ENCODE measurements at regions not wholly inside any gene's neighbourhood (a gene's known extent, or its start where the extent isn't known, plus 50 kb on each side); places are given as distances from the start of the nearest gene placed in this dataset.

GRCh38 chrX:7412840-7413239, 264.9 kb upstream of the PUDP start:
- Histone ChIP-seq H3K4me3 (ENCODE audit: control insufficient read depth in 2 of 3, extremely low read depth in 1 of 3, insufficient read depth in 2 of 3, low read depth in 1 of 3, low read length in 3 of 3) (no peak overlapping the region), H3K4me2 (ENCODE audit: control insufficient read depth, extremely low read depth, insufficient read depth, low read depth, low read length) (no peak overlapping the region), H3K9me1 (ENCODE audit: control insufficient read depth, extremely low read depth, insufficient read depth, low read length) (no peaks in the 10 kb centered on the region), H3K27ac (ENCODE audit: control insufficient read depth, insufficient read depth, low read length) (no peak overlapping the region), H3K27me3 (ENCODE audit: control insufficient read depth, extremely low read depth, insufficient read depth, low read length) (no peaks in the 10 kb centered on the region), H2AFZ (ENCODE audit: control insufficient read depth, low read length) (no peak overlapping the region), H3K9ac (ENCODE audit: control insufficient read depth, extremely low read depth, insufficient read depth, low read length) (no peak overlapping the region), H3K4me1 (ENCODE audit: control insufficient read depth, extremely low read depth, insufficient read depth, low read length) (no peaks in the 10 kb centered on the region), H3K79me2 (ENCODE audit: control insufficient read depth, insufficient read depth, low read length) (no peaks in the 10 kb centered on the region), H4K20me1 (ENCODE audit: control insufficient read depth, extremely low read depth, insufficient read depth, low read length) (no peaks in the 10 kb centered on the region), H3K36me3 (ENCODE audit: control insufficient read depth in 2 of 2, extremely low read depth in 1 of 2, insufficient read depth in 2 of 2, low read length in 2 of 2) (no peaks in the 10 kb centered on the region), H3K9me3 (ENCODE audit: control insufficient read depth, low read depth, low read length) (no peaks in the 10 kb centered on the region)
- TF ChIP-seq CTCF (optimal IDR thresholded peaks at IDR 0.05 in 1 of 3, IDR thresholded peaks at IDR 0.05 in 1 of 3, conservative IDR thresholded peaks at IDR 0.05 in 1 of 3; ENCODE audit: extremely low read depth in 1 of 3, insufficient read depth in 2 of 3, low read length in 3 of 3) (no peak), EZH2 (IDR thresholded peaks at IDR 0.05; ENCODE audit: low read length) (no peak)
- dilution Hi-C loops (cut with MboI; ENCODE audit: extremely low pct_ligation_motif_present, low sequenced_read_pairs) = no loop called here
- DNase-seq (ENCODE audit: low read depth, low spot score) (no peak), FAIRE-seq (no peak)

DNA sequence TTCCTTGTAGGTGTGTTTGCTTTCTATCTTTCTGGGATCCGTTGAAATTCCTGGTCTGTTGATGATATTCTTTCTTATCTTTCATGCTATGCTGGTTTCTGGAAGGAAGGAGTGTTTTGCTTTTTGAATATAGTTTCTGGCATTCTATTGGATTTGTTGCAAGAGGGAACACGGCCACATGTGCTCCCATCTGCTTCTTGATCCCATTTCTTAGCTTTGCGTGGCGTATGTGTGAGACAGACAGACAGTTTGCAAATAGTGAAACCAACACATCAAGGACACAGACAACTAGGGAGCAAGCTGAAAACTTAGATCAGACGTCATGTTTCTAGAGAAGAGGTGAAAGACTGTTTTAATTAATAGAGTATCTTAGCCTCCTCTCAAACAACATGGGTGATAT, 261.9 kb upstream of the PUDP start:
- H3K9ac ChIP-seq (ENCODE audit: control insufficient read depth, extremely low read depth, insufficient read depth, low read length) = no peak overlapping the region
- dilution Hi-C loops (cut with MboI; ENCODE audit: extremely low pct_ligation_motif_present, low sequenced_read_pairs) = no loop called here
- H3K4me3 ChIP-seq (ENCODE audit: control insufficient read depth in 2 of 3, extremely low read depth in 1 of 3, insufficient read depth in 2 of 3, low read depth in 1 of 3, low read length in 3 of 3) = no peak overlapping the region
- H4K20me1 ChIP-seq (ENCODE audit: control insufficient read depth, extremely low read depth, insufficient read depth, low read length) = no peaks in the 10 kb centered on the region
- no peaks in the 10 kb centered on the region for H3K36me3 ChIP-seq (ENCODE audit: control insufficient read depth in 2 of 2, extremely low read depth in 1 of 2, insufficient read depth in 2 of 2, low read length in 2 of 2)
- H3K27ac ChIP-seq (ENCODE audit: control insufficient read depth, insufficient read depth, low read length) = no peak overlapping the region
- DNase-seq (ENCODE audit: low read depth, low spot score) (no peak), FAIRE-seq (no peak)
- H2AFZ ChIP-seq (ENCODE audit: control insufficient read depth, low read length) = no peak overlapping the region
- H3K9me1 ChIP-seq (ENCODE audit: control insufficient read depth, extremely low read depth, insufficient read depth, low read length) = no peaks in the 10 kb centered on the region
- no peaks in the 10 kb centered on the region for H3K9me3 ChIP-seq (ENCODE audit: control insufficient read depth, low read depth, low read length)
- no peaks in the 10 kb centered on the region for H3K79me2 ChIP-seq (ENCODE audit: control insufficient read depth, insufficient read depth, low read length)
- no peak for TF ChIP-seq EZH2 (IDR thresholded peaks at IDR 0.05; ENCODE audit: low read length)
- no peak for TF ChIP-seq CTCF (optimal IDR thresholded peaks at IDR 0.05 in 1 of 3, IDR thresholded peaks at IDR 0.05 in 1 of 3, conservative IDR thresholded peaks at IDR 0.05 in 1 of 3; ENCODE audit: extremely low read depth in 1 of 3, insufficient read depth in 2 of 3, low read length in 3 of 3)
- H3K27me3 ChIP-seq (ENCODE audit: control insufficient read depth, extremely low read depth, insufficient read depth, low read length) = no peaks in the 10 kb centered on the region
- H3K4me1 ChIP-seq (ENCODE audit: control insufficient read depth, extremely low read depth, insufficient read depth, low read length) = no peaks in the 10 kb centered on the region
- H3K4me2 ChIP-seq (ENCODE audit: control insufficient read depth, extremely low read depth, insufficient read depth, low read depth, low read length) = no peak overlapping the region

Measured in keratinocyte (primary cell).